GM18909 (cell line): ENCODE measurements at regions not wholly inside any gene's neighbourhood (a gene's known extent, or its start where the extent isn't known, plus 50 kb on each side); places are given as distances from the start of the nearest gene placed in this dataset.

Experiments used
- ATAC-seq: cut with Tn5 transposase; IDR thresholded peaks from one replicate; pipeline ENCODE4 v1.9.1; 2021; ENCODE audit warnings: mild to moderate bottlenecking; ENCODE audit not compliant: unreplicated experiment, poor library complexity

- ATAC-seq = no peak
These were observed 218.8 kb upstream of the RAB6C start for GRCh38 chr2:129760669-129761068.

GRCh38 chr2:129761569-129762021, 217.9 kb upstream of the RAB6C start:
- ATAC-seq = no peak

GRCh38 chr2:129762386-129763189, 216.9 kb upstream of the RAB6C start:
- no peak for ATAC-seq

GRCh38 chr2:129763190-129763846, 216.1 kb upstream of the RAB6C start:
- ATAC-seq = no peak

GRCh38 chr2:129763966-129764365, 215.5 kb upstream of the RAB6C start:
- no peak for ATAC-seq

GRCh38 chr2:129764376-129765325, 214.8 kb upstream of the RAB6C start:
- ATAC-seq = no peak

GRCh38 chr2:129765326-129765677, 214.2 kb upstream of the RAB6C start:
- ATAC-seq = no peak

- ATAC-seq = no peak
These were observed 213.7 kb upstream of the RAB6C start for GRCh38 chr2:129765678-129766351.

- ATAC-seq = no peak
These were observed 213.0 kb upstream of the RAB6C start for GRCh38 chr2:129766374-129766993.

GRCh38 chr2:129767346-129768035, 212.0 kb upstream of the RAB6C start:
- no peak for ATAC-seq

- ATAC-seq = no peak
These were observed 211.5 kb upstream of the RAB6C start for GRCh38 chr2:129768036-129768386.

- no peak for ATAC-seq
These were observed 210.8 kb upstream of the RAB6C start for GRCh38 chr2:129768485-129769184.

GRCh38 chr2:129769185-129769991, 210.1 kb upstream of the RAB6C start:
- no peak for ATAC-seq

GRCh38 chr2:129771418-129772189, 207.9 kb upstream of the RAB6C start:
- ATAC-seq = no peak

GRCh38 chr2:129772190-129772579, 207.3 kb upstream of the RAB6C start:
- ATAC-seq = no peak

- no peak for ATAC-seq
These were observed 203.4 kb upstream of the RAB6C start for GRCh38 chr2:129775952-129776653.

GRCh38 chr2:129777146-129777545, 202.3 kb upstream of the RAB6C start:
- ATAC-seq = no peak
